Transverse colon (tissue), 4 donors: ENCODE measurements at regions not wholly inside any gene's neighbourhood (a gene's known extent, or its start where the extent isn't known, plus 50 kb on each side); places are given as distances from the start of the nearest gene placed in this dataset.

Experiments used
- DNase-seq: peaks from one replicate; pipeline ENCODE4 v3.0.0-alpha.2; 2019
- H3K27ac ChIP-seq, 4 donors: fragments of 200-600 bp; sonication (generic); 2 replicates each; pipeline ENCODE4 v1.5.1; 2016 to 2018; ENCODE audit warnings: inconsistent platforms in 4 of 4
- H3K27me3 ChIP-seq: fragments of 200-600 bp; sonication (generic); 2 replicates; pipeline ENCODE4 v1.5.1; 2017; ENCODE audit warnings: inconsistent platforms
- H3K36me3 ChIP-seq, 4 donors: fragments of 200-600 bp; sonication (generic); 2 replicates each; pipeline ENCODE4 v1.5.1; 2017 to 2019; ENCODE audit warnings: inconsistent platforms in 4 of 4
- H3K4me1 ChIP-seq, 4 donors: fragments of 200-600 bp; sonication (generic); 2 replicates each; pipeline ENCODE4 v1.5.1; 2017 to 2020; ENCODE audit warnings: inconsistent platforms in 4 of 4
- H3K4me3 ChIP-seq, 4 donors: fragments of 200-600 bp; sonication (generic); 1 replicate in 1 of 4; 2 replicates in 3 of 4; pipeline versions ENCODE4 v1.5.1 to v1.6.1; 2017 to 2019; ENCODE audit warnings: inconsistent platforms in 4 of 4
- H3K9me3 ChIP-seq, 2 donors: fragments of 200-600 bp; sonication (generic); 2 replicates each; pipeline ENCODE4 v1.5.1; 2017 to 2019; ENCODE audit warnings: inconsistent platforms in 2 of 2
- CTCF ChIP-seq, 5 experiments: fragments of 200-600 bp in 3 of 5; fragments of 450-650 bp in 2 of 5; sonication (generic) in 3 of 5; IDR thresholded peaks; 1 replicate in 2 of 5; 2 replicates in 3 of 5; pipeline ENCODE4 v1.5.1; 2016 to 2017; ENCODE audit warnings: antibody characterized with exemption in 5 of 5, inconsistent platforms in 3 of 5, mild to moderate bottlenecking in 2 of 5, moderate library complexity in 1 of 5
- EP300 ChIP-seq: sonication (generic); formaldehyde crosslinking; IDR thresholded peaks from one replicate; pipeline ENCODE4 v1.6.1; 2017; ENCODE audit warnings: antibody characterized with exemption, low read depth
- POLR2A ChIP-seq: fragments of 450-650 bp; IDR thresholded peaks from one replicate; pipeline ENCODE4 v1.6.1; 2016; ENCODE audit warnings: antibody characterized with exemption, mild to moderate bottlenecking, moderate library complexity
- POLR2AphosphoS5 ChIP-seq, 3 donors: sonication (generic); formaldehyde crosslinking; IDR thresholded peaks; one replicate each; pipeline ENCODE4 v1.6.1; 2016; ENCODE audit warnings: antibody characterized with exemption in 3 of 3
- WGBS, 2 donors: methylation state at CpG; one replicate each; pipeline ENCODE4 v1.1.5; 2018; ENCODE audit warnings: low coverage in 1 of 2; 5-methylcytosine and 5-hydroxymethylcytosine counted together
- in situ Hi-C, 4 donors: fragments of 200-750 bp; cut with MboI; loops; one replicate each; pipeline versions ENCODE4 v1.15.0 to v1.15.1; 2017; ENCODE audit warnings: low sequenced_read_pairs in 3 of 4, low pct_ligation_motif_present in 1 of 4, low pct_unique_long_range_greater_than_20kb in 1 of 4
- intact Hi-C: fragments of 100-400 bp; cut with DNase I; formaldehyde crosslinking; loops from one replicate; pipeline ENCODE4 v1.15.1; 2023; ENCODE audit warnings: low total_unique reads

GRCh38 chr22:48926643-48927042, 901.0 kb downstream of the BRD1 start:
- H3K4me1 ChIP-seq = no peaks in the 10 kb centered on the region
- H3K27ac ChIP-seq = no peak overlapping the region
- intact Hi-C loops = no loop called here
- in situ Hi-C loops = no loop called here
- WGBS, 2 donors = 54 to 58% methylated on average over 5 to 11 of the region's 11 CpGs
- H3K36me3 ChIP-seq = no peaks in the 10 kb centered on the region
- DNase-seq = no peak
- H3K4me3 ChIP-seq = no peak overlapping the region
- H3K9me3 ChIP-seq = no peaks in the 10 kb centered on the region
- H3K27me3 ChIP-seq = peaks cover 3% of the 10 kb centered on the region
- no peak for TF ChIP-seq POLR2AphosphoS5 (IDR thresholded peaks at IDR 0.05)
- TF ChIP-seq POLR2A = no peak
- TF ChIP-seq EP300 = no peak
- no peak for TF ChIP-seq CTCF (IDR thresholded peaks at IDR 0.05)

GRCh38 chr22:48926136-48926535, 901.5 kb downstream of the BRD1 start:
- Histone ChIP-seq H3K9me3 (no peaks in the 10 kb centered on the region), H3K4me3 (no peak overlapping the region), H3K27ac (no peak overlapping the region), H3K27me3 (no peaks in the 10 kb centered on the region), H3K36me3 (no peaks in the 10 kb centered on the region), H3K4me1 (no peaks in the 10 kb centered on the region)
- DNase-seq = no peak
- intact Hi-C loops (no loop called here), in situ Hi-C loops (no loop called here)
- WGBS, 2 donors = 72 to 85% methylated on average over 2 to 3 of the region's 3 CpGs
- TF ChIP-seq POLR2A (no peak), POLR2AphosphoS5 (IDR thresholded peaks at IDR 0.05) (no peak), EP300 (no peak), CTCF (IDR thresholded peaks at IDR 0.05) (no peak)

- no peak for DNase-seq
- H3K9me3 ChIP-seq = no peaks in the 10 kb centered on the region
- in situ Hi-C loops (no loop called here), intact Hi-C loops (no loop called here)
- TF ChIP-seq CTCF (IDR thresholded peaks at IDR 0.05) = no peak
- no peak for TF ChIP-seq POLR2A
- no peak for TF ChIP-seq POLR2AphosphoS5 (IDR thresholded peaks at IDR 0.05)
- no peak for TF ChIP-seq EP300
- no peaks in the 10 kb centered on the region for H3K36me3 ChIP-seq
- 47 to 75% methylated on average over 3 to 5 of the region's 5 CpGs for WGBS, 2 donors
- H3K4me3 ChIP-seq = no peak overlapping the region
- no peaks in the 10 kb centered on the region for H3K27me3 ChIP-seq
- H3K27ac ChIP-seq = no peak overlapping the region
- H3K4me1 ChIP-seq = no peaks in the 10 kb centered on the region
Observed at GRCh38 chr22:48925450-48925849, 902.2 kb downstream of the BRD1 start.

GRCh38 chr22:48923996-48924395, 903.7 kb downstream of the BRD1 start:
- Histone ChIP-seq H3K4me3 (no peak overlapping the region), H3K4me1 (no peaks in the 10 kb centered on the region), H3K27me3 (no peaks in the 10 kb centered on the region), H3K27ac (no peak overlapping the region), H3K9me3 (no peaks in the 10 kb centered on the region), H3K36me3 (no peaks in the 10 kb centered on the region)
- WGBS, 2 donors = 51 to 73% methylated on average over 3 to 9 of the region's 9 CpGs
- DNase-seq = no peak
- TF ChIP-seq CTCF (IDR thresholded peaks at IDR 0.05) (no peak), POLR2A (no peak), EP300 (no peak), POLR2AphosphoS5 (IDR thresholded peaks at IDR 0.05) (no peak)
- in situ Hi-C loops (no loop called here), intact Hi-C loops (no loop called here)
